Sigmoid colon (tissue), 4 donors: ENCODE measurements at regions not wholly inside any gene's neighbourhood (a gene's known extent, or its start where the extent isn't known, plus 50 kb on each side); places are given as distances from the start of the nearest gene placed in this dataset.

Experiments
- EP300 ChIP-seq, 4 donors: sonication (generic); formaldehyde crosslinking; IDR thresholded peaks; one replicate each; pipeline ENCODE4 v1.6.1; 2017; ENCODE audit warnings: antibody characterized with exemption in 4 of 4
- POLR2A ChIP-seq, 2 donors: fragments of 450-650 bp; IDR thresholded peaks; one replicate each; pipeline ENCODE4 v1.6.1; 2016; ENCODE audit warnings: antibody characterized with exemption in 2 of 2, mild to moderate bottlenecking in 2 of 2, moderate library complexity in 2 of 2
- TF ChIP-seq, protein P1 (sequence below), 4 experiments: fragments of 450-650 bp in 3 of 4; fragments of 200-600 bp in 1 of 4; IDR thresholded peaks; one replicate each; pipeline ENCODE4 v1.5.1; 2016 to 2019; ENCODE audit warnings: antibody characterized with exemption in 4 of 4, mild to moderate bottlenecking in 3 of 4, moderate library complexity in 2 of 4

GRCh38 chr13:64985075-64985474, 2245.1 kb downstream of the PCDH9 start:
- TF ChIP-seq, protein P1, sequence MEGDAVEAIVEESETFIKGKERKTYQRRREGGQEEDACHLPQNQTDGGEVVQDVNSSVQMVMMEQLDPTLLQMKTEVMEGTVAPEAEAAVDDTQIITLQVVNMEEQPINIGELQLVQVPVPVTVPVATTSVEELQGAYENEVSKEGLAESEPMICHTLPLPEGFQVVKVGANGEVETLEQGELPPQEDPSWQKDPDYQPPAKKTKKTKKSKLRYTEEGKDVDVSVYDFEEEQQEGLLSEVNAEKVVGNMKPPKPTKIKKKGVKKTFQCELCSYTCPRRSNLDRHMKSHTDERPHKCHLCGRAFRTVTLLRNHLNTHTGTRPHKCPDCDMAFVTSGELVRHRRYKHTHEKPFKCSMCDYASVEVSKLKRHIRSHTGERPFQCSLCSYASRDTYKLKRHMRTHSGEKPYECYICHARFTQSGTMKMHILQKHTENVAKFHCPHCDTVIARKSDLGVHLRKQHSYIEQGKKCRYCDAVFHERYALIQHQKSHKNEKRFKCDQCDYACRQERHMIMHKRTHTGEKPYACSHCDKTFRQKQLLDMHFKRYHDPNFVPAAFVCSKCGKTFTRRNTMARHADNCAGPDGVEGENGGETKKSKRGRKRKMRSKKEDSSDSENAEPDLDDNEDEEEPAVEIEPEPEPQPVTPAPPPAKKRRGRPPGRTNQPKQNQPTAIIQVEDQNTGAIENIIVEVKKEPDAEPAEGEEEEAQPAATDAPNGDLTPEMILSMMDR (IDR thresholded peaks at IDR 0.05) = no peak
- TF ChIP-seq EP300 (IDR thresholded peaks at IDR 0.05) = no peak
- no peak for TF ChIP-seq POLR2A (IDR thresholded peaks at IDR 0.05)
